Upper lobe of left lung (tissue), 4 donors: ENCODE measurements at regions not wholly inside any gene's neighbourhood (a gene's known extent, or its start where the extent isn't known, plus 50 kb on each side); places are given as distances from the start of the nearest gene placed in this dataset.

Experiments
- CTCF ChIP-seq, 6 experiments: fragments of 450-650 bp in 4 of 6; fragments of 200-600 bp in 2 of 6; sonication (generic) in 2 of 6; IDR thresholded peaks; one replicate each; pipeline ENCODE4 v1.5.1; 2016 to 2019; ENCODE audit warnings: antibody characterized with exemption in 6 of 6
- EP300 ChIP-seq, 4 donors: sonication (generic); formaldehyde crosslinking; IDR thresholded peaks; one replicate each; pipeline ENCODE4 v1.5.1; 2017; ENCODE audit warnings: antibody characterized with exemption in 4 of 4, control low read depth in 2 of 4
- POLR2A ChIP-seq, 4 donors: fragments of 450-650 bp; IDR thresholded peaks; one replicate each; pipeline ENCODE4 v1.5.1; 2016 to 2017; ENCODE audit warnings: antibody characterized with exemption in 4 of 4, mild to moderate bottlenecking in 2 of 4
- POLR2AphosphoS5 ChIP-seq, 2 donors: sonication (generic); formaldehyde crosslinking; IDR thresholded peaks; one replicate each; pipeline ENCODE4 v1.5.1; 2017; ENCODE audit warnings: antibody characterized with exemption in 2 of 2

- no peak for TF ChIP-seq POLR2AphosphoS5 (IDR thresholded peaks at IDR 0.05)
- TF ChIP-seq CTCF (IDR thresholded peaks at IDR 0.05) = no peak
- TF ChIP-seq POLR2A (IDR thresholded peaks at IDR 0.05) = no peak
- no peak for TF ChIP-seq EP300 (IDR thresholded peaks at IDR 0.05)
Observed at GRCh38 chr3:171541647-171542046, 81.4 kb upstream of the TNIK start.
